ENCODE measurements at regions not wholly inside any gene's neighbourhood (a gene's known extent, or its start where the extent isn't known, plus 50 kb on each side); places are given as distances from the start of the nearest gene placed in this dataset.
A peak's percentile ranks its signal among the peaks of the same experiment; 100 is the strongest.

GRCh38 chr1:53390736-53391135, 62.9 kb upstream of the LRP8 start:
- H3K36me3 ChIP-seq (ENCODE audit: low read depth), result no peaks in the 10 kb centered on the region
- no peaks in the 10 kb centered on the region for H3K9me3 ChIP-seq
- intact Hi-C loops (cut with DNase I, micrococcal nuclease), result no loop called here
- no peak for ATAC-seq
- TF ChIP-seq CTCF (IDR thresholded peaks at IDR 0.05), result no peak
- peak in 1 of 3 donors; percentile 9 for DNase-seq
- H3K4me1 ChIP-seq (ENCODE audit: low read depth), result no peaks in the 10 kb centered on the region
- no peak overlapping the region for H3K4me3 ChIP-seq

GRCh38 chr1:53391296-53391695, 63.4 kb upstream of the LRP8 start:
- Histone ChIP-seq H3K9me3 (no peaks in the 10 kb centered on the region), H3K4me3 (no peak overlapping the region), H3K4me1 (ENCODE audit: low read depth) (no peaks in the 10 kb centered on the region), H3K36me3 (ENCODE audit: low read depth) (no peaks in the 10 kb centered on the region)
- TF ChIP-seq CTCF (IDR thresholded peaks at IDR 0.05), result no peak
- intact Hi-C loops (cut with DNase I, micrococcal nuclease), result no loop called here
- ATAC-seq, result no peak
- no peak for DNase-seq

- intact Hi-C loops (cut with DNase I, micrococcal nuclease), result loop anchor here (2.0 kb wide), 2 partner anchors 113 to 115 kb away; no protein-coding TSS in a partner anchor
- DNase-seq (no peak), ATAC-seq (no peak)
- no peaks in the 10 kb centered on the region for H3K36me3 ChIP-seq (ENCODE audit: low read depth)
- no peaks in the 10 kb centered on the region for H3K9me3 ChIP-seq
- H3K4me1 ChIP-seq (ENCODE audit: low read depth), result no peaks in the 10 kb centered on the region
- no peak for TF ChIP-seq CTCF (IDR thresholded peaks at IDR 0.05)
- no peak overlapping the region for H3K4me3 ChIP-seq
These were observed 64.1 kb upstream of the LRP8 start for GRCh38 chr1:53391982-53392381.

GRCh38 chr1:53392460-53392859, 64.6 kb upstream of the LRP8 start:
- TF ChIP-seq CTCF (IDR thresholded peaks at IDR 0.05), result no peak
- Histone ChIP-seq H3K4me1 (ENCODE audit: low read depth) (no peaks in the 10 kb centered on the region), H3K4me3 (no peak overlapping the region), H3K36me3 (ENCODE audit: low read depth) (no peaks in the 10 kb centered on the region), H3K9me3 (no peaks in the 10 kb centered on the region)
- ATAC-seq (no peak), DNase-seq (no peak)
- intact Hi-C loops (cut with DNase I, micrococcal nuclease), result loop anchor here (2.0 kb wide), 2 partner anchors 114 to 116 kb away; no protein-coding TSS in a partner anchor

GRCh38 chr1:53393325-53393792, 65.5 kb upstream of the LRP8 start:
- intact Hi-C loops (cut with DNase I, micrococcal nuclease), result loop anchor here (2.0 kb wide), 2 partner anchors 115 to 117 kb away; no protein-coding TSS in a partner anchor
- peak; percentile 81 for TF ChIP-seq CTCF (IDR thresholded peaks at IDR 0.05)
- ATAC-seq, result peak; percentile 88

GRCh38 chr1:53394306-53394705, 64.9 kb upstream of the DMRTB1 start:
- no peak for DNase-seq
- intact Hi-C loops (cut with DNase I, micrococcal nuclease), result no loop called here
- Histone ChIP-seq H3K4me3 (no peak overlapping the region), H3K4me1 (ENCODE audit: low read depth) (no peaks in the 10 kb centered on the region), H3K9me3 (no peaks in the 10 kb centered on the region), H3K36me3 (ENCODE audit: low read depth) (no peaks in the 10 kb centered on the region)
- ATAC-seq, result no peak
- TF ChIP-seq CTCF (IDR thresholded peaks at IDR 0.05), result no peak

More at GRCh38 chr1:53393325-53393792, 65.5 kb upstream of the LRP8 start:
- H3K36me3 ChIP-seq (ENCODE audit: low read depth), result no peaks in the 10 kb centered on the region
- no peaks in the 10 kb centered on the region for H3K9me3 ChIP-seq
- DNase-seq, result peak; percentile 67 to 86 (median 76)
- no peaks in the 10 kb centered on the region for H3K4me1 ChIP-seq (ENCODE audit: low read depth)
- H3K4me3 ChIP-seq, result no peak overlapping the region
